ENCODE measurements at regions not wholly inside any gene's neighbourhood (a gene's known extent, or its start where the extent isn't known, plus 50 kb on each side); places are given as distances from the start of the nearest gene placed in this dataset.

DNA sequence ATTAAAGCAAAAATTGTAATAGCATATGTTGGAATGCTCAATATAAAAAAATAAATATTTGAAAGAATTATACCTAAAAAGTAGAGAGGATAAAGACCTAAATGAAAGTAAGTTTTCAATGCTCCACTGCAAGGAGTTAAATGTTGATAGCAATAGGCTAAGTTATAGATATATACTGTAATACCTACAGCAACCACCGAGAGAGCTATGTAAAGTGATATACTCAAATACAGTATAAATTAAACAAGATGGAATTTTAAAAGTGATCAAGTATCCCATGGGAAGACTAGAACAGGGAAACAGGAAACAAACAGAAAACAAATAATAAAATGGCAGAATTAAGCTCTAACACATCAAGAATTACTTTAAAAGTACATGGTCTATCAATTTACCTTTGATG is 73.9 kb downstream of the CASP3 start:
- TF ChIP-seq CTCF (conservative IDR thresholded peaks at IDR 0.05 in 1 of 2, IDR thresholded peaks at IDR 0.05 in 1 of 2; ENCODE audit: low read depth in 1 of 2, low read length in 2 of 2): no peak
- no peak for TF ChIP-seq EZH2 (IDR thresholded peaks at IDR 0.05; ENCODE audit: low read length, missing control alignments)

All from fibroblast of lung (primary cell).